Bronchial epithelial cell (primary cell): ENCODE measurements at regions not wholly inside any gene's neighbourhood (a gene's known extent, or its start where the extent isn't known, plus 50 kb on each side); places are given as distances from the start of the nearest gene placed in this dataset.
"Not testable (repeated sequence)": the region's sequence is repeated elsewhere in the genome, so short reads cannot be mapped to it uniquely, and the experiment has no call there.

Experiments
- DNase-seq: peaks from one replicate; pipeline ENCODE4 v3.0.0-alpha.2; 2010; ENCODE audit warnings: low read depth
- FAIRE-seq: peaks from 2 replicates; lab custom pipeline; 2011; peaks lifted over from hg19 to GRCh38; lab: Jason Lieb, UNC
- H3K27me3 ChIP-seq: 2 replicates; pipeline ENCODE4 v1.5.1; 2011; ENCODE audit warnings: low read length; ENCODE audit not compliant: control insufficient read depth, insufficient read depth
- H3K36me3 ChIP-seq: 2 replicates; pipeline ENCODE4 v1.5.1; 2011; ENCODE audit warnings: low read length; ENCODE audit not compliant: control insufficient read depth, insufficient read depth
- H3K4me3 ChIP-seq: 2 replicates; pipeline ENCODE4 v1.5.1; 2011; ENCODE audit warnings: mild to moderate bottlenecking, low read depth, low read length, control low read depth
- CTCF ChIP-seq: IDR thresholded peaks from 2 replicates; pipeline ENCODE4 v1.5.1; 2011; ENCODE audit warnings: mild to moderate bottlenecking, moderate library complexity, low read length, control low read depth, inconsistent platforms; ENCODE audit not compliant: insufficient read depth, severe bottlenecking

- DNase-seq (no peak), FAIRE-seq (no peak)
- TF ChIP-seq CTCF: no peak
- no peaks in the 10 kb centered on the region for H3K36me3 ChIP-seq
- no peaks in the 10 kb centered on the region for H3K27me3 ChIP-seq
- H3K4me3 ChIP-seq: no peak overlapping the region
Measured at GRCh38 chr9:104374711-104375110, 129.4 kb upstream of the OR13F1 start.

- TF ChIP-seq CTCF: no peak
- H3K27me3 ChIP-seq: no peaks in the 10 kb centered on the region
- no peak overlapping the region for H3K4me3 ChIP-seq
- H3K36me3 ChIP-seq: no peaks in the 10 kb centered on the region
- FAIRE-seq (no peak), DNase-seq (no peak)
Measured at GRCh38 chr9:104386013-104386412, 118.0 kb upstream of the OR13F1 start.

- FAIRE-seq (no peak), DNase-seq (peak; percentile 54)
- no peak overlapping the region for H3K4me3 ChIP-seq
- peak; percentile 57 for TF ChIP-seq CTCF
- no peaks in the 10 kb centered on the region for H3K27me3 ChIP-seq
- H3K36me3 ChIP-seq: no peaks in the 10 kb centered on the region
Measured at GRCh38 chr9:104386425-104387069, 117.5 kb upstream of the OR13F1 start.

- no peak for DNase-seq
- no peak for FAIRE-seq
- Histone ChIP-seq H3K4me3 (no peak overlapping the region), H3K27me3 (no peaks in the 10 kb centered on the region), H3K36me3 (no peaks in the 10 kb centered on the region)
- TF ChIP-seq CTCF: no peak
Measured at GRCh38 chr9:104388071-104388470, 116.0 kb upstream of the OR13F1 start.

GRCh38 chr9:104389341-104389740 is 114.7 kb upstream of the OR13F1 start:
- FAIRE-seq: no peak
- no peak overlapping the region for H3K4me3 ChIP-seq
- TF ChIP-seq CTCF: no peak

GRCh38 chr9:104394901-104395300 is 109.2 kb upstream of the OR13F1 start:
- DNase-seq, H3K27me3 ChIP-seq, FAIRE-seq, H3K4me3 ChIP-seq, H3K36me3 ChIP-seq: not testable (repeated sequence)

More at GRCh38 chr9:104389341-104389740, 114.7 kb upstream of the OR13F1 start:
- no peaks in the 10 kb centered on the region for H3K36me3 ChIP-seq
- H3K27me3 ChIP-seq: no peaks in the 10 kb centered on the region
- DNase-seq: no peak
